Cardiac fibroblast (primary cell): ENCODE measurements at regions not wholly inside any gene's neighbourhood (a gene's known extent, or its start where the extent isn't known, plus 50 kb on each side); places are given as distances from the start of the nearest gene placed in this dataset.

ENCODE experiments used
- DNase-seq, 2 donors: peaks; one replicate each; pipeline versions ENCODE4 v3.0.0 to v3.0.0-alpha.2; 2010; ENCODE audit warnings: low read depth in 2 of 2
- H3K4me3 ChIP-seq, 2 donors: replicated peaks in 1 of 2; 1 replicate in 1 of 2; 2 replicates in 1 of 2; pipeline ENCODE4 v1.5.1; 2011; ENCODE audit warnings: low read depth in 2 of 2, low read length in 2 of 2, mild to moderate bottlenecking in 2 of 2, moderate library complexity in 1 of 2
- TF ChIP-seq, protein P1 (sequence below): IDR thresholded peaks from one replicate; pipeline ENCODE4 v1.5.1; 2011; ENCODE audit warnings: low read depth, mild to moderate bottlenecking, low read length, inconsistent platforms

GRCh38 chr2:107412981-107413380 lies 413.7 kb upstream of the RGPD4 start:
- peak; percentile 24 to 85 for DNase-seq
- H3K4me3 ChIP-seq: no peak overlapping the region
- TF ChIP-seq, protein P1, sequence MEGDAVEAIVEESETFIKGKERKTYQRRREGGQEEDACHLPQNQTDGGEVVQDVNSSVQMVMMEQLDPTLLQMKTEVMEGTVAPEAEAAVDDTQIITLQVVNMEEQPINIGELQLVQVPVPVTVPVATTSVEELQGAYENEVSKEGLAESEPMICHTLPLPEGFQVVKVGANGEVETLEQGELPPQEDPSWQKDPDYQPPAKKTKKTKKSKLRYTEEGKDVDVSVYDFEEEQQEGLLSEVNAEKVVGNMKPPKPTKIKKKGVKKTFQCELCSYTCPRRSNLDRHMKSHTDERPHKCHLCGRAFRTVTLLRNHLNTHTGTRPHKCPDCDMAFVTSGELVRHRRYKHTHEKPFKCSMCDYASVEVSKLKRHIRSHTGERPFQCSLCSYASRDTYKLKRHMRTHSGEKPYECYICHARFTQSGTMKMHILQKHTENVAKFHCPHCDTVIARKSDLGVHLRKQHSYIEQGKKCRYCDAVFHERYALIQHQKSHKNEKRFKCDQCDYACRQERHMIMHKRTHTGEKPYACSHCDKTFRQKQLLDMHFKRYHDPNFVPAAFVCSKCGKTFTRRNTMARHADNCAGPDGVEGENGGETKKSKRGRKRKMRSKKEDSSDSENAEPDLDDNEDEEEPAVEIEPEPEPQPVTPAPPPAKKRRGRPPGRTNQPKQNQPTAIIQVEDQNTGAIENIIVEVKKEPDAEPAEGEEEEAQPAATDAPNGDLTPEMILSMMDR: no peak

- TF ChIP-seq, protein P1: no peak
- no peak overlapping the region for H3K4me3 ChIP-seq
- DNase-seq: peak in 1 of 2 donors; percentile 33
These were observed 412.3 kb upstream of the RGPD4 start for GRCh38 chr2:107414376-107414775.

- TF ChIP-seq, protein P1: no peak
- DNase-seq: no peak
- H3K4me3 ChIP-seq: no peak overlapping the region
These were observed 408.0 kb upstream of the RGPD4 start for GRCh38 chr2:107418708-107419107.

DNA sequence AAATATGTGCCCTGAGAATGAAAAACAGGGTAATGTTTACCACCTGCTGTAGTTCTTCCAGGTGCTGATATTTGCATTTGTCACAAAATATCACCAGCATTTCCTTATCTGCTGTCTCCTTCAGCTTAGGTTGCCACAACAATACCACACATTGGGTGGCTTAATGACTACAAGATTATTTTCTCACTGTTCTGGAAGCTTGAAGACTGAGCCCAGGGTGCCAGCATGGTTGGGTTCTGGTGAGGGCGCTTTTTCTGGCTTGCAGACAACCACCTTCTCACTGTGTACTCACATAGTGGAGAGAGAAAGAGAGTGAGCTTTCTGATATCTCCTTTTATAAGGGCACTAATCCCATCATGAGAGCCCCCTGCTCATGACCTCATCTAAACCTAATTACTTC lies 407.5 kb upstream of the RGPD4 start:
- H3K4me3 ChIP-seq: no peak overlapping the region
- DNase-seq: no peak
- TF ChIP-seq, protein P1: no peak

- DNase-seq: peak in 1 of 2 donors; percentile 21
- no peak overlapping the region for H3K4me3 ChIP-seq
- TF ChIP-seq, protein P1: no peak
These were observed 397.9 kb upstream of the RGPD4 start for GRCh38 chr2:107428781-107429180.

DNA sequence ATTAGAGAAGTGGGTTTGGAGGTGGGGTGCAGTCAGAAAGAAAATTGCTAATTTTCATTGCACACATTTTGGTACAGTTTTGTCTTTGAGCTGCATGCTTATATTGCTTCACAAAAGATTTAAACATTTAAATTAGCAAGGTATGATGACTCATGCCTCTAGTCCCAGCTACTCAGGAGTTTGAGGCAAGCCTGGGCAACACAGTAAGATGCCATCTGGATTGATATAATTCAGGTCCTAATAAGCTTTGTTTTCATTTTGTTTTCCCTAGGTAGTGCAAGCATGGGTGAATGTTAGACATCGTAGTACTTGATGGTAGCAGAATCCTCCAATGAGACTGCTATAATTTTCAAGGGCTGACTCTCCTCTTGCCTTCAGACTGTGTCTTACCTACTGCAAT lies 396.7 kb upstream of the RGPD4 start:
- TF ChIP-seq, protein P1: no peak
- H3K4me3 ChIP-seq: no peak overlapping the region
- no peak for DNase-seq

GRCh38 chr2:107430596-107431266 lies 396.0 kb upstream of the RGPD4 start:
- no peak overlapping the region for H3K4me3 ChIP-seq
- TF ChIP-seq, protein P1: no peak
- DNase-seq: peak in 1 of 2 donors; percentile 54
